ENCODE measurements at regions not wholly inside any gene's neighbourhood (a gene's known extent, or its start where the extent isn't known, plus 50 kb on each side); places are given as distances from the start of the nearest gene placed in this dataset.

DNA sequence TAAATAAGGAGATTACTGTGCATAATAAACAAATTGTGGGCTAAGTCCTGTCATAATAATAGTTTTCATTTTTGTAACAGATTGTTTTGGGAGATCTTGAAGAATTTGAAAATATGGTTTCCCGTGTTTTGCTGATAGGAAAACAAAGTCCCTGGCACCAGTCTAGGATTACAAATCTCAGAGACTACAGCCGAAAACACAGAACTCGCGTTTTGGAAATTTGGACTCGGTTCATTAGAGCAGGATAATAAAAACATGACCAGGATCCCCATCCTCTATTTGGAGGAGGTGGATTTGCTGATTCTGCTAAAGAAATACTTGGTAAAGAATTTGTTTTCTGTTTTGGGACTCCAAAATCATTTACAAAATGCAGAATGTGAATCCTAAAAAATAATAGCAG is 1194.4 kb downstream of the DTWD2 start:
- H3K27me3 ChIP-seq = no peaks in the 10 kb centered on the region
- ATAC-seq = no peak
- intact Hi-C loops (cut with DNase I) = no loop called here

DNA sequence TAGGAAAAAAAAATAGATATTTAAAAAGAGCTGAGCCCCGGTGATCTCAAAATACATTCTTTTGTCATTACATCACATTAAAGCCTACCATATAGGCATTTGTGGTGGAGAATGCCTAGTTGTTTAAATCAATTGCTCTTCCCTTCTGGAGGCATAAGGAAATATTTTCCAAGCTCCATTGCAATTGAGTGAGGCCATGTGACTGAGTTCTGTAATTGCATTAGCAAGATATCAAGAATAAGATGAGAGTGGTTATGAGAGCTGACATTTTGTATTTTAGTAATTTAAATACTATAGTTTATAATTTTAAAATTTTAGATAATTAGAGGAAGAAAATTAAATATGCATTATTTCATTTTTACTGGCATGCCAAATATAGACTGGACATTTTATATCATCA is 1195.9 kb downstream of the DTWD2 start:
- Histone ChIP-seq H3K9me3 (no peaks in the 10 kb centered on the region), H3K4me1 (no peaks in the 10 kb centered on the region), H3K36me3 (no peaks in the 10 kb centered on the region), H3K4me3 (no peak overlapping the region), H3K27ac (no peak overlapping the region), H3K27me3 (no peaks in the 10 kb centered on the region)
- DNase-seq (no peak), ATAC-seq (no peak)
- intact Hi-C loops (cut with DNase I) = no loop called here
- TF ChIP-seq, protein P1, sequence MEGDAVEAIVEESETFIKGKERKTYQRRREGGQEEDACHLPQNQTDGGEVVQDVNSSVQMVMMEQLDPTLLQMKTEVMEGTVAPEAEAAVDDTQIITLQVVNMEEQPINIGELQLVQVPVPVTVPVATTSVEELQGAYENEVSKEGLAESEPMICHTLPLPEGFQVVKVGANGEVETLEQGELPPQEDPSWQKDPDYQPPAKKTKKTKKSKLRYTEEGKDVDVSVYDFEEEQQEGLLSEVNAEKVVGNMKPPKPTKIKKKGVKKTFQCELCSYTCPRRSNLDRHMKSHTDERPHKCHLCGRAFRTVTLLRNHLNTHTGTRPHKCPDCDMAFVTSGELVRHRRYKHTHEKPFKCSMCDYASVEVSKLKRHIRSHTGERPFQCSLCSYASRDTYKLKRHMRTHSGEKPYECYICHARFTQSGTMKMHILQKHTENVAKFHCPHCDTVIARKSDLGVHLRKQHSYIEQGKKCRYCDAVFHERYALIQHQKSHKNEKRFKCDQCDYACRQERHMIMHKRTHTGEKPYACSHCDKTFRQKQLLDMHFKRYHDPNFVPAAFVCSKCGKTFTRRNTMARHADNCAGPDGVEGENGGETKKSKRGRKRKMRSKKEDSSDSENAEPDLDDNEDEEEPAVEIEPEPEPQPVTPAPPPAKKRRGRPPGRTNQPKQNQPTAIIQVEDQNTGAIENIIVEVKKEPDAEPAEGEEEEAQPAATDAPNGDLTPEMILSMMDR (IDR thresholded peaks at IDR 0.05) = no peak

More for the DNA sequence above, 1194.4 kb downstream of the DTWD2 start:
- Histone ChIP-seq H3K27ac (no peak overlapping the region), H3K36me3 (no peaks in the 10 kb centered on the region), H3K4me3 (no peak overlapping the region), H3K9me3 (no peaks in the 10 kb centered on the region), H3K4me1 (no peaks in the 10 kb centered on the region)
- TF ChIP-seq, protein P1 (IDR thresholded peaks at IDR 0.05) = no peak
- no peak for DNase-seq

- ATAC-seq = no peak
- intact Hi-C loops (cut with DNase I) = no loop called here
These were observed 1199.8 kb downstream of the DTWD2 start for GRCh38 chr5:117788596-117788995.

DNA sequence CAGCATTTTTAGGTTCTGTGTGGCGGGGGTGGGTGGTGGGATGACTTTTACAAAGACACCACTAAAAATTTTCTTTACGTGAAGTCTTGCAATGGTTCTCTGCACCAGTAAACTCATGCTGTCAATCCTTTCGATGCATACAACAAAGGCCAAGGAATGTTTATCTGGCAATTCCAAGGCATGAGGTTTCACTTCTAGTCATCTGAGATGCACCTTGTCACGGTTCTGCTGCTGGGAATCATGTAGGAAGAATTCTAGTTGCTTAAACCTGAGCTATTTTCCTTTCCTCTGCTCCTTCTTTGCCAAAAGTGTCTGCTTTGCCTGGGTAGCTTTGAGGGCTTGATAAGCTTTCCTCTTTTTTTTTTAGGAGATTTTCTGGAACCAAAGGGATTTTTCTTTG is 1204.5 kb upstream of the SEMA6A start:
- ATAC-seq (no peak), DNase-seq (no peak)
- H3K4me1 ChIP-seq = no peaks in the 10 kb centered on the region
- H3K36me3 ChIP-seq = no peaks in the 10 kb centered on the region
- TF ChIP-seq, protein P1 (IDR thresholded peaks at IDR 0.05) = no peak
- H3K9me3 ChIP-seq = no peaks in the 10 kb centered on the region
- H3K4me3 ChIP-seq = no peak overlapping the region
- no peak overlapping the region for H3K27ac ChIP-seq
- intact Hi-C loops (cut with DNase I) = no loop called here
- no peaks in the 10 kb centered on the region for H3K27me3 ChIP-seq

More at GRCh38 chr5:117788596-117788995, 1199.8 kb downstream of the DTWD2 start:
- Histone ChIP-seq H3K36me3 (no peaks in the 10 kb centered on the region), H3K27me3 (no peaks in the 10 kb centered on the region), H3K4me3 (no peak overlapping the region), H3K27ac (no peak overlapping the region), H3K4me1 (no peaks in the 10 kb centered on the region), H3K9me3 (no peaks in the 10 kb centered on the region)
- DNase-seq = no peak
- TF ChIP-seq, protein P1 (IDR thresholded peaks at IDR 0.05) = no peak

DNA sequence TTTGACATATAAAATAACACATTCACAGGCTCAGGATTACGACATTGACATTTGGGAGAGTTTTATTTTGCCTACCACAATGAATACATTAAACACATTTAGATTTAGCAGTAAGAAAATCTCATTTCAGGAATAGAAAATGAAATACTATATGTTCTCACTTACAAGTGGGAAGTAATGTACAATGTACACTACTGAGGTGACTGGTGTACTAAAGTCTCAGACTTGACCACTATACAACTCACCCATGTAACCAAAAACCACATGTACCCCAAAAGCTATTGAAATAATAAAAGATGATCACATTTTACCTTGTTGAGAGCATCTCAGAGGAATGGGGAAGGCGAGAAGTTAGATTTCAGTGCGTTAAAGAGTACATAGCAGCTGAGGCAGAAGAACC is 1202.4 kb upstream of the SEMA6A start:
- no peaks in the 10 kb centered on the region for H3K27me3 ChIP-seq
- H3K36me3 ChIP-seq = no peaks in the 10 kb centered on the region
- no peak overlapping the region for H3K27ac ChIP-seq
- DNase-seq = no peak
- TF ChIP-seq, protein P1 (IDR thresholded peaks at IDR 0.05) = no peak
- intact Hi-C loops (cut with DNase I) = no loop called here
- no peaks in the 10 kb centered on the region for H3K4me1 ChIP-seq
- no peaks in the 10 kb centered on the region for H3K9me3 ChIP-seq
- H3K4me3 ChIP-seq = no peak overlapping the region
- no peak for ATAC-seq

GRCh38 chr5:117769877-117770276 is 1195.3 kb upstream of the SEMA6A start:
- no peak for DNase-seq
- Histone ChIP-seq H3K4me1 (no peaks in the 10 kb centered on the region), H3K9me3 (no peaks in the 10 kb centered on the region), H3K27me3 (no peaks in the 10 kb centered on the region), H3K27ac (no peak overlapping the region), H3K36me3 (no peaks in the 10 kb centered on the region), H3K4me3 (no peak overlapping the region)
- intact Hi-C loops (cut with DNase I) = no loop called here
- ATAC-seq = no peak
- TF ChIP-seq, protein P1 (IDR thresholded peaks at IDR 0.05) = no peak
